Bronchial epithelial cell (primary cell): ENCODE measurements at regions not wholly inside any gene's neighbourhood (a gene's known extent, or its start where the extent isn't known, plus 50 kb on each side); places are given as distances from the start of the nearest gene placed in this dataset.

ENCODE experiments used
- DNase-seq: peaks from one replicate; pipeline ENCODE4 v3.0.0-alpha.2; 2010; ENCODE audit warnings: low read depth
- FAIRE-seq: peaks from 2 replicates; lab custom pipeline; 2011; peaks lifted over from hg19 to GRCh38; lab: Jason Lieb, UNC
- H3K27me3 ChIP-seq: 2 replicates; pipeline ENCODE4 v1.5.1; 2011; ENCODE audit warnings: low read length; ENCODE audit not compliant: control insufficient read depth, insufficient read depth
- H3K36me3 ChIP-seq: 2 replicates; pipeline ENCODE4 v1.5.1; 2011; ENCODE audit warnings: low read length; ENCODE audit not compliant: control insufficient read depth, insufficient read depth
- H3K4me3 ChIP-seq: 2 replicates; pipeline ENCODE4 v1.5.1; 2011; ENCODE audit warnings: mild to moderate bottlenecking, low read depth, low read length, control low read depth
- CTCF ChIP-seq: IDR thresholded peaks from 2 replicates; pipeline ENCODE4 v1.5.1; 2011; ENCODE audit warnings: mild to moderate bottlenecking, moderate library complexity, low read length, control low read depth, inconsistent platforms; ENCODE audit not compliant: insufficient read depth, severe bottlenecking

- TF ChIP-seq CTCF, result no peak
- FAIRE-seq (no peak), DNase-seq (no peak)
- Histone ChIP-seq H3K4me3 (no peak overlapping the region), H3K36me3 (no peaks in the 10 kb centered on the region), H3K27me3 (no peaks in the 10 kb centered on the region)
These were observed 384.4 kb upstream of the PABPC4L start for GRCh38 chr4:134585972-134586371.

GRCh38 chr4:134567461-134567860 is 365.9 kb upstream of the PABPC4L start:
- no peak for TF ChIP-seq CTCF
- no peaks in the 10 kb centered on the region for H3K27me3 ChIP-seq
- FAIRE-seq, result no peak
- H3K36me3 ChIP-seq, result no peaks in the 10 kb centered on the region
- no peak for DNase-seq
- H3K4me3 ChIP-seq, result no peak overlapping the region

GRCh38 chr4:134560728-134561127 is 359.1 kb upstream of the PABPC4L start:
- no peak for DNase-seq
- H3K36me3 ChIP-seq, result no peaks in the 10 kb centered on the region
- no peak for FAIRE-seq
- TF ChIP-seq CTCF, result no peak
- H3K4me3 ChIP-seq, result no peak overlapping the region
- no peaks in the 10 kb centered on the region for H3K27me3 ChIP-seq

- Histone ChIP-seq H3K4me3 (no peak overlapping the region), H3K36me3 (no peaks in the 10 kb centered on the region), H3K27me3 (no peaks in the 10 kb centered on the region)
- DNase-seq, result no peak
- FAIRE-seq, result no peak
- TF ChIP-seq CTCF, result no peak
These were observed 350.5 kb upstream of the PABPC4L start for GRCh38 chr4:134552063-134552462.

GRCh38 chr4:134551348-134551747 is 349.8 kb upstream of the PABPC4L start:
- FAIRE-seq, result no peak
- Histone ChIP-seq H3K27me3 (no peaks in the 10 kb centered on the region), H3K36me3 (no peaks in the 10 kb centered on the region), H3K4me3 (no peak overlapping the region)
- no peak for DNase-seq
- TF ChIP-seq CTCF, result no peak

GRCh38 chr4:134548052-134548628 is 346.6 kb upstream of the PABPC4L start:
- H3K36me3 ChIP-seq, result no peaks in the 10 kb centered on the region
- H3K27me3 ChIP-seq, result no peaks in the 10 kb centered on the region
- no peak for FAIRE-seq
- no peak for DNase-seq
- no peak for TF ChIP-seq CTCF
- no peak overlapping the region for H3K4me3 ChIP-seq
